ENCODE measurements at regions not wholly inside any gene's neighbourhood (a gene's known extent, or its start where the extent isn't known, plus 50 kb on each side); places are given as distances from the start of the nearest gene placed in this dataset.

DNA sequence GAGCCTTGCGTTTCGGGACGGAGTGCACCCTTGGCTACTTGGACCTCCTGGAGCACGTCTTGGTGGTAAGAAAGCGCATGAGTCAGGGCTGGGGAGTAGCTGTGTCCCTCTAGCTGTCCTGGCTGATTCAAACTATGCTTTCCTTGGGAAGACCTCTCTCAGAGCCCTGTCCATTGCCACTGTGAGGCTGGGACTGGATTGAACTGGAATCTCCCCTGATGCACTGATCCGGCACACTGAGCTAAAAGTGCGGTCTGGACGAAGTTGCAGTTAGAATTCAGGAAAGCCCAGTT lies 232.6 kb upstream of the TPM1 start:
- TF ChIP-seq, protein P1, sequence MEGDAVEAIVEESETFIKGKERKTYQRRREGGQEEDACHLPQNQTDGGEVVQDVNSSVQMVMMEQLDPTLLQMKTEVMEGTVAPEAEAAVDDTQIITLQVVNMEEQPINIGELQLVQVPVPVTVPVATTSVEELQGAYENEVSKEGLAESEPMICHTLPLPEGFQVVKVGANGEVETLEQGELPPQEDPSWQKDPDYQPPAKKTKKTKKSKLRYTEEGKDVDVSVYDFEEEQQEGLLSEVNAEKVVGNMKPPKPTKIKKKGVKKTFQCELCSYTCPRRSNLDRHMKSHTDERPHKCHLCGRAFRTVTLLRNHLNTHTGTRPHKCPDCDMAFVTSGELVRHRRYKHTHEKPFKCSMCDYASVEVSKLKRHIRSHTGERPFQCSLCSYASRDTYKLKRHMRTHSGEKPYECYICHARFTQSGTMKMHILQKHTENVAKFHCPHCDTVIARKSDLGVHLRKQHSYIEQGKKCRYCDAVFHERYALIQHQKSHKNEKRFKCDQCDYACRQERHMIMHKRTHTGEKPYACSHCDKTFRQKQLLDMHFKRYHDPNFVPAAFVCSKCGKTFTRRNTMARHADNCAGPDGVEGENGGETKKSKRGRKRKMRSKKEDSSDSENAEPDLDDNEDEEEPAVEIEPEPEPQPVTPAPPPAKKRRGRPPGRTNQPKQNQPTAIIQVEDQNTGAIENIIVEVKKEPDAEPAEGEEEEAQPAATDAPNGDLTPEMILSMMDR (conservative IDR thresholded peaks at IDR 0.05), result no peak
- TF ChIP-seq EZH2 (IDR thresholded peaks at IDR 0.05; ENCODE audit: low read depth), result no peak
